ENCODE measurements at regions not wholly inside any gene's neighbourhood (a gene's known extent, or its start where the extent isn't known, plus 50 kb on each side); places are given as distances from the start of the nearest gene placed in this dataset.

DNA sequence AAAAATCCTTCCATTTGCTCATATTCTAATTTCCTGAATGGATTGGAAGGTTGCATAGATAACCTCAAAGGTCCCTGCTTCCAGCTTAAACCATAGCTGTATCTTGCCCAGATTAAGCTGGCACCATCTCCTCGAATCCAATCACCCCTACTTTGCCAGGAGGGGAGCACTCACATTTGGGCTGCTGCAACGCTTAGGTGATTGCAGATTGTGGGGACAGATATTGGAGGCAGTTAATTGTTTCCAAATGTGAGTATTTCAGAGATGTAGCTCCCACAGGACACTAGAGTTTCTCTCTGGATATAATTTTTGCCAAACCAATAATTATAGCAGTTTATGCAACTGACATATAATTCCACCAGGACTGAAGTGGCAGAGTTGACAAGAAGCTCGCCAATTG is 53.5 kb upstream of the ACSL1 start:
- no peak for DNase-seq

DNA sequence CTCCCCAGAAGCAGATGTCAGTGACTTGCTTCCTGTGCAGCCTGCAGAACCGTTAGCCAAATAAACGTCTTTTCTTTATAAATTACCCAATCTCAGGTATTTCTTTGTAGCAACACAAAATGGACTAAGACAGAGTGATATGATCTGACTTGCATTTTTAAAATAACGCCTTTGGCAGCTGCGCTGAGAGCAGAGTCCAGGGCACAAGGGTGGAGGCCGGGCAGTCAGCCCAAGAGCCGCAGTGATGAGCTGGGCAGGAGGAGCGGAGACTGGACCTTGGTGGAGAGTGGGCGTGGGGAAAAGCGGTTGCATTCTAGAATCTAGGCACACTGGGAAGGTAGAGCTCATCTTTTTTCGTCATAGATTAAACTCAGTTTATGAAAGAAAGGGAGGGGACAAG is 56.5 kb upstream of the ACSL1 start:
- no peak for DNase-seq

DNA sequence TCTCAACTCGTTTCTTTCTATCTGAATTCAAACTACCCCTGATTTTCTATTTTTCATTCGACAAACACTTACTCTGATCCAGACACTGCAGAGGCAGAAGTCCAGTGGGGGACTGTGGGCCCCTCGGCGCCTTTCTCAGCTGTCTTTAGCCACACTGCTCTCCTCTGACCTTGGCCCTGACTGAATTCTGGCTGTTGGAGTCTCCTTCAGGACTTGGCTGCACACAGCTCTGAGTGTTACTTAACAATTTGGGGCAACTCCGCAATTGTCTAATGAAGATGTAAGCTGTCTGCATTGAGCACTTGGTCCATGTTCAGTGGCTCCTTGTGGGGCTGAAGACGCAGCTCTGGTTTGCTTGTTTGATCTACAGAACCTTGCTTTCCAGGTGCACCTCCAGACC is 57.3 kb upstream of the ACSL1 start:
- DNase-seq: no peak

DNA sequence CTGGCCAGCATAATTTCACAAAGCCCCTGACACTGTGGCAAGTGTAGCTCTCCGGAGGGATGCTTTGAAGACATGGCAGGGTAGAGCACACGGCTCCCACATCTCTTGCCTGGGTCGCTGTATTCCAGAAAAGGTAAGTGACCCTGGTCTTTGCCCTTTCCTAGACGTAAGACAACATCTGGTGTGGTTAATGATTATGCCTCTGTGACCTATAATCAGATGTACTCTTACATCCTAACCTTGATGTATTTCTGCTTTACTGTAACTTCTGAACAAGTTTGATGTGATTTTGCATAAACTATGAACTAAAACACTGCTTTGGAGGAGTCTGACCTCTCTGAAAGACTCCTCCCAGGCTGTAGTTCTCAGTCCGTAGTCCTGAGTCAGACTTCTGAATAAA is 59.1 kb upstream of the ACSL1 start:
- DNase-seq: no peak

DNA sequence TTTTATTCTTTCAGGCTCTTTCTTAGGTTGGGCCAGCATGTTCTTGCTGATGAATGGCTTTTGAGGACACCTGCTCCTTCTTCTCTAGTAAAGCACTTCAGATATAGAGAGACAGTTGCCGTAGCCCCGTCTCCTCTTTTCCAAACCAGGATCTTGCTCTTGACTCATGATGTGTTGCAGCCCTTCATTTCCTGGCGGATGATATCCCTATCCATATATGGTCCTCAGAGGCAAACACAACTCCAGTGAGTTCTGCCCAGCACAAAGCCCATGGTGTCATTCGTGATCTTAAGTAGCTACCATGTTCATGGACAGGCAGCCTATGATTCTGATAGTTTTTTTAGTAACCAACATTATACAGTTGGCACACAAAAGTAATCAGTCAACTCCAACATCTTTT is 59.8 kb upstream of the ACSL1 start:
- no peak for DNase-seq

DNA sequence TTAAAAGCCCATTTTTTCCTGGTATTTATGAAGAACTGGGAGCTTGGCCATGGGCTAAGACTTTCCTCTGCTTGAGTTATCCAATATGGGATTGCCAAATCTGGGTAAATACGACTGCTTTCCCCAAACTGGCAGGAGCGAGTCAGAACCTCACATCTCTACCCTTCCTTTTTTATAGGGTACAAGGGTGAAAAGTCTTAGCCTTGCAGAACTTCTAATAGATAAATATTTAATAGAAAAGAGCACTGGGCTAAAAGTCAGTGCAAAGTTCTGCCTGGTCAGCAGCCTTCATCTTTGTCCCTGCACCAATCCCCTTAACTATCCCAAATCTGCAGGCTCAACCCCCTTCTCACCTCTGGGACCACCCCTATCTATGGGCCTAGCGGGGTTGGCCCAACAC is 61.6 kb upstream of the ACSL1 start:
- no peak for DNase-seq

DNA sequence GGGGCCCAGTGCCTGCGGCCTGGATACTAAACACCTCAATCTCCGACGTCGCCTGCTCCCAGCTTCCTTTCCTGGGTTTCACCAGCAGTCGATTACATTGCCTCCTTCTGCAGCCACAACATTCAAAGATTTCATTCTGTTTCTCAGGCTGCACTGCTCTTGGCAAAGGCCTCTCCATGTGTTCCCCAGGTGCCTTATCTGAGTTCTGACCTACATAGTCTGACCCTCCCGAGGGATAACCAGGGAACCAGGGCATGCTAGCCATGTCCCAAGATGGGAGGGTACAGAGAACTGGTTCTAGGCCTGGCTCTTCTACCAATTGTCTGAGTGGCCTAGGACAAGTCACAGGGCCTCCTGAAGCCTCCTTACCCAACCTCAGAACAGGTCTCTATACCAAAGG is 62.2 kb upstream of the ACSL1 start:
- DNase-seq: no peak

DNA sequence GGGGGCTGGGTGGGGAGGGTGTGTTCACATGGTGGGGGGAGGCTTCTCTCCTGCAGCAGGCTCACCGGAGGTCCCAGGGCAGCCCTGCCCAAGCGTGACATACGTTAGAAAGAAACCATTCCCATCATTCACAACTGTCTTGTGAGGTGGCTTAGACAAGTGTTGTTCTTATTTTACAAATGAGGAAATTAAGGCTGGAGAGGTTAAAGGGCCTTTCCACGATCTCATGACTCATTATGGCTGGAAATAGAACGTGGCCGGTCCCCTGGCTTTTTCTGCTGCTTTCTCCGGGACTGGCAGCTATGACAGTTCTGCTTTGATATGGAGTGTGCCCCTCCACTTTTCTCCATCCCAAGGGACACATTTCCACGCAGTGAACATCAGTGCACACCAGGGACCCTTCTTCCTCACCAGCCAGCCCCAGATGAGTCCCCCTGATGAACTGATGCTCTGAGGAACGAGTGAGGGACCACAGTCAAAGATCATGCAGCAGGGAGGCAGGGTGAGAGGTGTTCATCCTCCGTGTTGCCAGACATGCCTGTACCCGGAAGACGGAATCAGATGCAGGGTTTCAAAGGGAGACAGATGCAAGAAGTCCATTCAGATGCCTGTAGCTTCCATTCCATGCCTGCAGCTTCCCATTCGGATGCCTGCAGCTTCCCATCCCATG is 64.0 kb upstream of the ACSL1 start:
- peak in 1 of 14 donors; percentile 6 for DNase-seq

DNA sequence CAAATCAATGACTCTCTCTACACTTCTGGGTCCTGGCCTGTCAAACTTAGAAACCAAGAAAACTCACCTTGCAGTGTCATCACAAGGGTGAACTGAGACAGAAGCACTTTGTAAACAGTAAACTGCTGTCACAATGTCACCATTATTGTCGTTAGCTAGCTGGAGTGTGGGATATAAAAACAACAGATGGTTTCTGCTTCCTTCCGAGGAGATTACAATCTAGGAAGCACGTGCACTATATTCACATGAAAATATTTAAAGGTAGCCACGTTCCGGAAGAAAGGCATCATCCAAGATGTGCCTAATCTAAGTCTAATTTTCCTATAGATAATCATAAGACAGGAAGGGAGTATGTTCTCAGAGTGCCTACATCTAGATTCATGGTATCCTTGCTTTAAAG is 64.7 kb upstream of the ACSL1 start:
- no peak for DNase-seq

DNA sequence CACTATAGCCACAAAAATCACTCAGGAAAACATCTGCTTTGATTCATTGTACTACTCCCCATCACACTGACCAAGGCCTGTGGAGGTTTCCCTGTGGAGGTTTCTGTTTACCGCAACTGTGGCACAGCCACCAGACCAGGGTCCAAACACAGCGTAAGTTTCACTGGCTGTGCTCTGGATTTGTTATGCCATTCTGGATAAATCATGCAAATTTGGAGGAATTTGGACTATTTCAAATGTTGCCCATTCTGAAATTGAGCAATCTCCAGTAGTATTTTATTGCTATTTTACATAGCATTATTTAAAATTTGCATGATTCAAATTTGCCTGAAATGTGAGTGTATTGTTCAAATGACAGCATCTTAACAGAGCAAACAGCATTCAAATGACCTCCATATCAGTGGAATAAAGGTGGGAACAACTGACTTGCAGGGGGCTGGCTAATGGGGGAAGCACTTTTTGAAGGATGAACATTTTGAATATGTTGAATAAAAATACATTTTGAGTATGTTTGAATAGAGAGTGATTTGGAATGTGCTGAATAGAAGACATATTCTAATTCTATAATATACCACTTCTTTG is 66.1 kb upstream of the ACSL1 start:
- DNase-seq: no peak

DNA sequence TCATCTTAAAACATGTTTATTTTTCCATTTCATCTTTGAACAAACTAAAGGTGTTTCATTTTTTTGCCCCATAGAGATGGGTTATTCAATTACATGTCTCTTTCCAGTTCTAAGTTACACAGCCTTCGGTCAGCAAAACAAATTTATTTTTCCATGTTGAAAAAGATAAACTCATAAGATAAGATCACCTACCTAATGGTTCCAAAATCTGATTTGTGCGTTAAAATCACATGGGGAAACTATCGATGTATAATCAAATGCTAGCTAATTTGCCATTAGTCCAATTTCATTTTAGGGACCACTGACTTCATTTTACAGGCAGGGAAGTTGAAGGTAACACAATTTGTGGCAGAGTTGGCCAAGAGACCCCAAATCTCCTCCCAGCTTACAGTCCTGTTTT is 67.2 kb upstream of the ACSL1 start:
- no peak for DNase-seq

DNA sequence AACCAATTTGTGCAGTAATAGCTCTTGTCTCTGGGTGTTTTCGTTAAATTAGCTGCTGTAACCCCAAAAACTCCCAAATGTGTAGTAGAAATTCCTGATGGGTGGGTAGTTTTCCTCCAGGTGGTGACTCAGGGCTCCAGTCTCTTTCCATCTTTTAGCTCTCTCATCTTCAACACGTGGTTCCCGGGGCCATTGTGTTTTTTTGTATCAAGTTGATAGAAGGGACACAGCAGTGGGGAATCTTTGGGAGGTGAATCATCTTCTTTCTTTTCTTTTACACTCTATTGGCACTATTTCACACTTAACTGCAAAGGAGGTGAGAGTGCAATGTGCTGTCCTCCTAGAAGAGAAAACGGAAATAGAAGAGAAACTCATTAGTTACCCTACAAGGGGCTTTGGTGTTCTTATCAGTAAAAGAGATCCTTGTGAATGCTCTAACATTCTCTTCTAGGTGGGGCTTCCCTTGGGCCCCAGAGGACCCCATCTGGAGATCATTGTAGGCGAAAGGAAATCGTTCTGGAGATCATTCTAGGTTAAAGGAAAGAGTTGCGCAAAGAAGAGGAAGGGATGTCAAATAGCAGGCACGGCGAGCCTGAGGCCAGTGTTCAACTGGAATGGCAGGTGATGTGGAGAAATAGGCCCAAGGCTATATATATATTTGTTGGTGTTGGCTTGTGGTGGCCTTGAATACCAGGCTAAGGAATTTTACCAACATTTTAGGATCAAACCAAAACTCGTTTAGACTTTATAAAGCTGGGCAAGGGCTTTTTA is 68.2 kb upstream of the ACSL1 start:
- no peak for DNase-seq

DNA sequence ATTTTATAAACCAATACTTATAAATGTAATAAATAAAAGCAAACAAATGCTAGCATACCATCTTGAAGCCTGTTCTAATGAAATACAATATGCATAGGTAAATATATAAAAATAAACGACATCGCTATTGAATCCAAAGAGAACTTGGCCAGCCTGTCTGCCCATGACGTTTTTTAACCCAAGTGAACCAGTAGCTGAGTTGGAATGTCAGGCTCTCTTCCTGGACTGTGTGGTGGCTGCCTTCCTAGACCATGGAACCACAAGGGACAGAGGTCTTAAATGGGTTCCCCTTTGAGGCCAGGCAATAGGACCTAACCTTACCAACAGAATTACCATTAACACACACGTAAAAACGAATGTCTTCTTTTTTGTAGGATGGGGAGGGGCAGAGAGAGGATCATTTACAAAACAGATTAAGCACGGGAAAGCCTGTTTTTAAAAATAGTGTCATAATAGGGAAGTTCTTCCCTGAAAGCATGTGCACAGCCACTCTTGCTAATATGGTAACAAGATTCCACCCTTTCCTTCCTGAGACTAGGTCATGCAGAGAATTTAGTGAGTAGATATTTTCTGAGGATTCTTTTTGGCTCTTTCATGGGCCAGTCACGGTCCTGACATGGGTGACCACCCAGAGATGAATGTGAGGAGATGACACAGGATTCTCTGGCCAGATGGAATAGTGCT is 69.4 kb upstream of the ACSL1 start:
- DNase-seq: no peak

DNA sequence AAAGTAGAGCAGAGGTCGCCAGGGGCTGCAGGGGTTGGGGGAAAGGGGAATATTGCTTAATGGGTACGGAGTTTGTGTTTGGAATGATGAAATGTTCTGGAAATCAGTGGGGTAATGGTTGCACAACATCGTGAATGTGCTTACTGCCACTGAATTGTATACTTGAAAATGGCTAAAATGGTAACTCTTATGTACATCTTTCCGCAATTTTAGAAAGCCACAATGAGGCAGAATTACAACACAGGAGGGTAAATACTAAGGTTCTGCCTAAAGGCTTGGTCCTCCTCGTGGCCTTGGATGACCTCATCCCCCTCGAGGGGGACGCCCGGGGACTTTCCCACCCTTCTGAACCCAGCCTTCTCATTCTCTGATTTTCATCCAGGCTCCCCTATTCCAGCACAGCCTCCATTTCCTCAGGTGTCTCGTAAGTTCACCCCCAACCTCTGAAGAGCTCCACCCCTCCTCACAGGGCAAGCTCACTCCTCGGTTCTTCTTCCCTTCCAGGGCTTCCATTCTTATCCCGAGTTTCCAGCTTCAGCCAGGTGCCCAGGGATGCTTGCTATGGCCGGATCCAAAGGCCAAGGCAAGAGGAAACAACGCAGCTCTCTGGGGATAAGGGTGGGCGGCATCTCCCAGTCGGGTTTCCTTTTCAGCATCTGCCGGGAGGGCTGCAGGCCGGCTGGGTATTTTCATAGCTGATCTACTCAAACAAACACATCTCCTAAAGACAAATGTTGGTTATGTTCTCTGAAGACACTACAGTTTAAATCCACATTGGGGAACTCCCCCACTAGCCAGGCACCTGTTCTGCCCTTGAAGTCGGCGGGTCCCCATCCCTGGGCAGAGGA is 71.3 kb upstream of the ACSL1 start:
- peak in 1 of 14 donors; percentile 13 for DNase-seq

DNA sequence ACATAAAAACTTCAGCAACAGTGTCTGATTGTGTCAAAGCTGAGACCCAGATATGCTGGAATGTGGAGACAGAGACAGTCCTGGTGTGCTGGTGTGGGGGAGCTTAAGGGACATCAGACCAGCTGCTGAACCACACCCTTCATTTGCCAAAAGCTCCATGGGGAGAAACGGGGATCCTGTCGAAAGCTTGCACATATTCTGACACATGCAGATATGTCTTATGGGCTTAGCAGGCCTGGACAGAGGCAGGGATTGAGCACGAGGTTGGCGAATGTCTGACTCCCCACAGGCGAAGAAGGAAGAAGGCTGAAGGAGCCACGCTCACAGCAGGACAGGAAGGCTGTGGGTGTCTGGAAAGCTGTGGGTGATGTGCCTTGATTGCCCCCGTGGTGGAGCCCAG is 72.1 kb upstream of the ACSL1 start:
- DNase-seq: peak in 4 of 14 donors; percentile 3 to 25 (median 18)

DNA sequence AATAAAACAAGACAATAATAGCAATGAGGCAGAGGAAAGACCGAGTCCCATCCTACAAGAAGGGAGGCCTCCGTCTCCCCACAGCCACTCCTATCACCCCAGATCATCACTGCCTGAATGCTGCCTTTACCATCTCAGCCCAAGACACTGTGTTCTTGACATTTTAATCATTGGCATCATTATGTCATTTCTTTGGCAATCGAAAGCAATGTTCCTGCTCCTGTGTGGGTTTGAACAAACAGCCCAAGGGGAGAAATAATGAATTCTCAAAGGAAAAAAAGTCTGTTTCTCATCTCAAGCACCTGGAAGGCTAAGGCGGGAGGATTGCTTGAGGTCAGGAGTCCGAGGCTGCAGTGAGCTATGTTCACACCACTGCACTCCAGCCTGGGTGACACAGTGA is 73.0 kb upstream of the ACSL1 start:
- DNase-seq: no peak

DNA sequence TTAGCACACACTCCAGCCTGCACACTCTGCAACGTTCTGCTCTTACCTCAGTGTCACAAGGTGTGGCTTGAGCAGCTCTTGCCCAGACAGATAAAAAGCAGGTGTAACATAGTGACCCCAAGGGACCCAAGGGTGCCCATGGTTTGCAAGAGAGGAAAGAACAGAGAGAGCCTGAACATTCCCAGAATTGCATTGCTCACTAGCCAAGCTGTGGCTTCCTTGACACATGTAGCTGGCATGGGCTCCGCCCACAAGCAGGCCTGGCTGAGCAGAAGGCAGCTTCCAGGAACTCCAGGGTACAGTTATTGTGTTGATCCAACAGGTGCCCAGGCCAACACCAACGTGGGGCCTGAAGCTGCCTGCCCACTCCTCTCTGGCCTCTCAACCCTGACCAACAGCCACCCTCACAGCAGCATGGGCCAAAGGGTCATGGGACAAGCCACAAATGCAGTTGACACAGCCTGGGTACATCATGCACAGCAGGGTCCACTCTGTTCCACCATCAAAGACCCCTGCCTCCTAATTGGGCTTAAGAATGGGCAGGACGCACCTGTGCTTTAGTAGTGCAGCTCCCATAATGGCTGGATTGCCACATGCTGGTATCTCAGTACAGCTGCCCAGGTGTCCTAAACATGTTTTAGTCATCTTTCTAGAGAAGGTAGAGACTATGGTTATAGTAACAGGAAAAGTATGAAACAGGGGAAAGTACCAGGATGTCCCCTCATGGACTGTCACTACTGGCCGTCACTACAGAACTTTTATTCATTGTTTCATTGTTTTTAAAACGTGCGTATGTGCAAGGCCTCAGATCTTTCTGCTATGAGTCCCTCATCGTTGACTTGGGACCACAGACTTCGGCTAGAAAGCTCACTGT is 73.7 kb upstream of the ACSL1 start:
- DNase-seq: no peak

DNA sequence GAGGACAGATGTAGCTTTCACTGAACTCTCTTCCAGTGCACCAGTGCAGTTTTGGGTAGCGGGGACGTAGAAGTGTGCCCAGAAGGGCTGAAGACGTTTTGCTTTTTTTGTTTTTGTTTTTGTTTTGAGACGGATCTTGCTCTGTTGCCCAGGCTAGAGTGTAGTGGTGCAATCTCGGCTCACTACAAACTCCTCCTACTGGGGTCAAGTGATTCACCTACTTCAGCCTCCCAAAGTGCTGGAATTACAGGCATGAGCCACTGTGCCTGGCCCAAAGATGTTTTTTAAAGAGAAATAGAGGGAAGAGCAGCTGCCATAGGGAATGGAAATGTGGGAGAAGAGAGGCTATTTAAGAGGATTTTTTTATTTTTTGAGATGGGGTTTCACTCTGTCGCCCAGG is 74.4 kb upstream of the ACSL1 start:
- no peak for DNase-seq

DNA sequence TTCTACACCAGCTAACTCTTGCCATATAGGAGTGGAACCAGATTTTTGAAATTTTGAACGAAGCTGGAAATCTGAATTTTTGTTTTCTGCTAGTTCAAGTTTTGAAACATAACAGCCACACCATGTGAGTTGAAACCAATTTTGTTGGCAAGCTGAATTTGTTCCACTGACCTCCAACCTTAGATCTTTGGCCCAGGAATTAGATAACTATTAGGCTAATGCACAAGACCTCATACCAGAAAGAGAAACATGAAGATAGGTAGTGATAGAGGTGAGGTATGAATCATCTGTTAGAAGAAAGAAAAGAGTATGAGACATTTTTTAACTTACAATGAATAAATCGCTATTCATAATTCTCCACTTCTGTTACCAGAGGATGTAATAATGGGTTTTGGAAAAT is 76.8 kb upstream of the ACSL1 start:
- DNase-seq: no peak

DNA sequence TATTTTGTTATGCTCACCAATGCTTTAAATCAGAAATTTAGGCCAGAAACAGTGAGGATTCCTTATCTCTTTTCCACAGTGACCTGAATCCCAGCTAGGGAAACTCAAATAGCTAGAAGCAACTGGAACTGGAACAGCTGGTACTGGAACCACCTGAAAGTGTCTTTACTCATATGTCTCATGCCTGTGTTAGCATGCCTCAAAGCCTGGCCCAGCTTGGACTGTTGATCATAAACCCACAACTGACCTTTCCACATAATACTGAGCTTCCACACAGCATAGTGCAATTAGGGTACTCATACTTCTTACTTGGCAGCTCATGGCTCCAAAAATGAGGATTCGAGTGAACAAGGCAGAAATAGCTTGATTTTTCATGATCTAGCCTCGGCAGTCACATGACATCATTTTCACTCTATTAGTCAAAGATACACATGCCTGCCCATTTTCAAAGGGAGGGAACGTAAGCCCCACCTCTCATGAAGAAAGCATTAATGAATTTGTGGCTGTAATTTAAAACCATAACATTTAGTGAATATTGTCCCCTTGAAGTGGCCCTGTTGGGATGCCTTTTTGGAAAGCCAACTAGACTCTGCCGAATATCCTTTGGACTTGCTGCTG is 80.8 kb upstream of the ACSL1 start:
- no peak for DNase-seq

DNA sequence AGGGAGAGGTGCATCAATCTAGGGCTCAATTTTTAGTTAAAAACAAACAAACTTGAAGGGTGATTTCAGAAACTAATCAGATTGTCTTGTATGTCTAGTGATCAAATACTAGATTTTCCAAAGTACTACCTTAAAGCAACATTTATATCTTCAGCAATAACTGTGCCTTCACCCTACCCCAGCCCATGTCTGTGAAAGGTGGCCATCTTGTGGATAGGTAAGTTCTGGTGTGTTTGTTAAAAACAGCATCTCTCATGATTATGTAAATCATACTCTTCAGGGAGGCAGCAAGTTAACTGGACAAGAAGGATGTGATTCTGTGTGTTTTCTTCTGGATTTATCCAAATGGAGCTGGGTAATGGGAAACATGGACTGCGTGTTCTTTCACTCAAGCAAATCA is 81.4 kb upstream of the ACSL1 start:
- DNase-seq: no peak
